ENCODE measurements at regions not wholly inside any gene's neighbourhood (a gene's known extent, or its start where the extent isn't known, plus 50 kb on each side); places are given as distances from the start of the nearest gene placed in this dataset.
"Not testable (repeated sequence)": the region's sequence is repeated elsewhere in the genome, so short reads cannot be mapped to it uniquely, and the experiment has no call there.

GRCh38 chr2:146413086-146413610, 1431.7 kb upstream of the ACVR2A start:
- DNase-seq = no peak

DNA sequence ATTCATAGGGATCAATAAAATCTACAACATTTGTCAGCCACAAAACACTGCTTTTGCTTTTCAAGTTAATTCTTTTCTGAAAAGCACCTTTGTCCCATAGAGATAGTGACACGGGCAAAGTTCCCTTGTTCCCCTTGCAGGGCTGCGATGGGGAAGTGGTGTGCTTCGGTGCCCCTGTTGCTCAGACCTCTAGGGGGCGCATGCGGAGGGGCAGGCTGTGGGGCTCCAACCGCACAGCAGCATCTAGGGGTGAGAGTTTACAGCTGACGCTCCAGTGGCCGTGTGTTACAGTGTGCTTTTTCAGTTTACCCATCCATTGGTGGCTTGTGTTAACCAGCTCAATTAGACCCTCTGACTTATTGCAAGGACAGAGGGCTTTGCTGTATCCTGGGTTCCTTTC, 1432.2 kb upstream of the ACVR2A start:
- no peak for DNase-seq

DNA sequence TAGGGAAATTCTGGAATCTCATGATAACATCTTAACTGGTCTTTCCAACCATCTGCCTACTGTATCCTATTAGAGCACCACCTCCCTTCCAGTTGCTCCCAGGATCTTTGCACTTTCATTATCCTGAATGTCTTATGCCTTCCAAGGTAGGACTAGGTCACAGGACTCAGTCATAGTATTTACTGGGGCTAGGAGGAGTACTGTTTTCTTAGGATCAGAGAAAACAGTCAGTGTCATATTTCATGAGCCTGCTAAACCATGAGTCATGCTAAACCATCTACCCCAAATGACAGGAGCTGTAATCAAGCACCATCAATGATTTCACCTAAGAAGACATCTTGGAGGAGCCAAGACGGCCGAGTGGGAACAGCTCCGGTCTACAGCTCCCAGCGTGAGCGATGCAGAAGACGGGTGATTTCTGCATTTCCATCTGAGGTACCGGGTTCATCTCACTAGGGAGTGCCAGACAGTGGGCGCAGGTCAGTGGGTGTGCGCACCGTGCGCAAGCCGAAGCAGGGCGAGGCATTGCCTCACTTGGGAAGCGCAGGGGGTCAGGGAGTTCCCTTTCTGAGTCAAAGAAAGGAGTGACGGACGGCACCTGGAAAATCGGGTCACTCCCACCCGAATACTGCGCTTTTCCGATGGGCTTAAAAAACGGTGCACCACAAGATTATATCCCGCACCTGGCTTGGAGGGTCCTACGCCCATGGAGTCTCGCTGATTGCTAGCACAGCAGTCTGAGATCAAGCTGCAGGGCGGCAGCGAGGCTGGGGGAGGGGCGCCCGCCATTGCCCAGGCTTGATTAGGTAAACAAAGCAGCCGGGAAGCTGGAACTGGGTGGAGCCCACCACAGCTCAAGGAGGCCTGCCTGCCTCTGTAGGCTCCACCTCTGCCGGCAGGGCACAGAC, 1439.2 kb upstream of the ACVR2A start:
- not testable (repeated sequence) for DNase-seq

- not testable (repeated sequence) for DNase-seq
Measured at GRCh38 chr2:146403546-146404160, 1441.2 kb upstream of the ACVR2A start.

GRCh38 chr2:146392631-146393030, 1452.2 kb upstream of the ACVR2A start:
- no peak for DNase-seq

- DNase-seq = no peak
Measured at GRCh38 chr2:146392186-146392585, 1452.6 kb upstream of the ACVR2A start.

GRCh38 chr2:146388757-146389156, 1456.1 kb upstream of the ACVR2A start:
- no peak for DNase-seq

DNA sequence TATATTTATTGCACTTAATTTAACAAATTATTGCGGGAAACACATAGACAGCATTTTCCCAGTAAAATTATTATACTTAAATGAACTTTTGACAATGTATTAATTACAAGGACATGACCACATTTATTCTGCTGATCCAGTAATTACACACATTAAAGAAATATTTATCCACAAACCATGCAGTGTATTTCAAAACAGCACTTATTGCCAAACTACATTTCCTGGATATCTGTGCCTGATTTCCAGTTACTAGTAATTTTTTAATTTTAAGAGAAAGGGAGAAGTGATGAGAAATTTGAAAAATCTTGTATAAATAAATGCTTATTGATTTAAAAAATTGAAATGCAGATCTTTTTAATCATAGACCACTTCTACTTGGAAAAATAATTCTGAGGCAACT, 1458.7 kb upstream of the ACVR2A start:
- DNase-seq = no peak

- DNase-seq = no peak
Measured at GRCh38 chr2:146385031-146385430, 1459.8 kb upstream of the ACVR2A start.

- DNase-seq = no peak
Measured at GRCh38 chr2:146376511-146377064, 1468.2 kb upstream of the ACVR2A start.

- no peak for DNase-seq
Measured at GRCh38 chr2:146374505-146374904, 1470.3 kb upstream of the ACVR2A start.

DNA sequence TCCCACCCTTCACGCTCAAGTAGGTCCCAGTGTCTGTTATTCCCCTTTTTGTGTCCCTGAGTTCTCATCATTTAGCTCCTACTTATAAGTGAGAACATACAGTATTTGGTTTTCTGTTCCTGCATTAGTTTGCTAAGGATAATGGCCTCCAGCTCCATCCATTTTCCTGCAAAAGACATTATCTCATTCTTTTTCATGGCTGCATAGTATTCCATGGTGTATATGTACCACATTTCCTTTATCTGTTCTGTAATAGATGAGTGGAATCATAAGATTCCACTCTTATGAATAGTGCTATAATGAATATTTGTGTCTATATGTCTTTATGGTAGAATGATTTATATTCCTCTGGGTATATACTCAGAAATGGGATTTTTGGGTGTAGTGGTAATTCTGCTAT, 1473.5 kb upstream of the ACVR2A start:
- not testable (repeated sequence) for DNase-seq

- no peak for DNase-seq
Measured at GRCh38 chr2:146370826-146371225, 1474.0 kb upstream of the ACVR2A start.

- DNase-seq = no peak
Measured at GRCh38 chr2:146366276-146366675, 1478.6 kb upstream of the ACVR2A start.

GRCh38 chr2:146365041-146365440, 1479.8 kb upstream of the ACVR2A start:
- DNase-seq = no peak

- no peak for DNase-seq
Measured at GRCh38 chr2:146363731-146364130, 1481.1 kb upstream of the ACVR2A start.

- no peak for DNase-seq
Measured at GRCh38 chr2:146351689-146352088, 1493.1 kb upstream of the ACVR2A start.

DNA sequence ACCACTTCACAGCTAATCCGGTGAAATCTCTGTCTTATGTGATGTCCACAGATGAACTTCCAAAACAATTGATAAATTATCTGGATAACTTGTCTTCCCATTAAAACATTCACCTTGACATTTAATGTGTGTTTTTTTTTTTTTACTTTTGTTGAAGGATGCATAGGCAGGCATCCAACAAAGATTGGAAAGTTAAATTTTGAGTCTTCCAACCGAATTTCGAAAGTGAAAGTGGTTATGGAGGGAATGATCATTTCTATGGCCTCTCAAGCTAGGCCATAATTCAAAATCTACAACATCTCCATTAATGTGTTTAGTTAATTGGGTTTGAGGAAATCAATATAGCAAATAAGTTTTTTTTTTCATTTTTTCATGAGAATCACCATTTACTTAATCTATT, 1495.5 kb upstream of the ACVR2A start:
- no peak for DNase-seq

DNA sequence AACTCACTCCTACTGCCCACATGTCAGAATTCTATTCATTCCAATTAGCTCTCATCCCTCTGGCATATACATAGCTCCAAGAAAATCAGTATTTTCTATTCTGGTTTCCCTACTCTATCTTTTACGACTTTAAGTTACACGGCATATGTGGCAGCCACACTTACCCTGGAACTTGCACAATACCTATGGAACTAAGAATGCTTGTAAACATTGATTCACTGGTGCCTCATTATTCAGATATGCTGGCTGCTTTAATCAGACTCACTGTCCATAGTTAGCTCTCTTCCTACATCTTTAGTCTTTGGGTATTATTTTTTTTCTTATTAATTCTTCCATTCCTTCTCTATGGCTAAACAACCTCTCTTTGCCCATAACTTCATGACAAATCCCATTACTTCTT, 1519.9 kb upstream of the ACVR2A start:
- DNase-seq = no peak

GRCh38 chr2:146323564-146323963, 1521.3 kb upstream of the ACVR2A start:
- DNase-seq = no peak

DNA sequence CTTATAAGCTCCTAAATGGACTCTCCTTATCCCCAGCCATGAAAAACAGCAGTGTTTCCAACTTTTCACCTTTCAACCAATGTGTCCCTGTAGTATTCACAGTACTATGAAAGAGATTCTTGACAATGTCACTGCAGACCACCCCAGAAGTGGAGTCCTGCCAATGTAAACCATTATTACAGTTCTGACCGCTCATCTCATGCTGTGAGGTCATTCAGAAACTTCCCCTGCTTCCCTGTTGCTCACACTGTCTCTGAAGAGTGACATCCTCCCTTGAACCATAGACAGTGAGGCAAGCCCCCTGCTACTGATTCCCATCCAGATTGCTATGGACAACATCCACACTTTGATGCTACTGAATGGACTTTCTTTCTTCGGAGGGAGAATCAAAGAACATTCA, 1523.7 kb upstream of the ACVR2A start:
- no peak for DNase-seq

GRCh38 chr2:146317959-146318358, 1526.9 kb upstream of the ACVR2A start:
- DNase-seq = no peak

GRCh38 chr2:146312899-146313298, 1531.9 kb upstream of the ACVR2A start:
- DNase-seq = no peak

DNA sequence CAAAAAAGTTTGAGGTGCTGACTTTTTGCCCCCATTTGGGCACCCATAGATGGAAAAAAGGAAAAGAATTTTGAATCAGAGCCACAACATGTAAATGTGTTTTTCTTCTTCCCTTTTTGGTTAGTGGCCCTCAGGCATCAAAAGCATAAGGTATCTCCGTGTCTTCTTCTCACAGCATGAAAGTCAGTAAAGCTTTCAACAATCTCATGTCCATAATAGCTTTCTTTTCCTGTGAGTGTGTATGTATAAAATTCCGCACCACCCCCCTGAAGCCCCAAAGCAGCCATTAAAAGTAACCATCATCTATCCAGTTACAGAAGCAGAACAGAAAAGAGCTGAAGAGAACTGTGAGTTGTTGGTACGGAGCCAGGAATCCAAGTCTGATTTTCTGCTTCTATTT, 1539.7 kb upstream of the ACVR2A start:
- no peak for DNase-seq
